Activated CD4-positive, alpha-beta T cell treated with anti-CD3 and anti-CD28 coated beads for 24 hours (primary cell): ENCODE measurements at regions not wholly inside any gene's neighbourhood (a gene's known extent, or its start where the extent isn't known, plus 50 kb on each side); places are given as distances from the start of the nearest gene placed in this dataset.
"Not testable (repeated sequence)": the region's sequence is repeated elsewhere in the genome, so short reads cannot be mapped to it uniquely, and the experiment has no call there.

Experiments used
- DNase-seq, 2 donors: peaks; one replicate each; pipeline ENCODE4 v3.0.0-alpha.2; 2020; ENCODE audit warnings: low read depth in 2 of 2

DNA sequence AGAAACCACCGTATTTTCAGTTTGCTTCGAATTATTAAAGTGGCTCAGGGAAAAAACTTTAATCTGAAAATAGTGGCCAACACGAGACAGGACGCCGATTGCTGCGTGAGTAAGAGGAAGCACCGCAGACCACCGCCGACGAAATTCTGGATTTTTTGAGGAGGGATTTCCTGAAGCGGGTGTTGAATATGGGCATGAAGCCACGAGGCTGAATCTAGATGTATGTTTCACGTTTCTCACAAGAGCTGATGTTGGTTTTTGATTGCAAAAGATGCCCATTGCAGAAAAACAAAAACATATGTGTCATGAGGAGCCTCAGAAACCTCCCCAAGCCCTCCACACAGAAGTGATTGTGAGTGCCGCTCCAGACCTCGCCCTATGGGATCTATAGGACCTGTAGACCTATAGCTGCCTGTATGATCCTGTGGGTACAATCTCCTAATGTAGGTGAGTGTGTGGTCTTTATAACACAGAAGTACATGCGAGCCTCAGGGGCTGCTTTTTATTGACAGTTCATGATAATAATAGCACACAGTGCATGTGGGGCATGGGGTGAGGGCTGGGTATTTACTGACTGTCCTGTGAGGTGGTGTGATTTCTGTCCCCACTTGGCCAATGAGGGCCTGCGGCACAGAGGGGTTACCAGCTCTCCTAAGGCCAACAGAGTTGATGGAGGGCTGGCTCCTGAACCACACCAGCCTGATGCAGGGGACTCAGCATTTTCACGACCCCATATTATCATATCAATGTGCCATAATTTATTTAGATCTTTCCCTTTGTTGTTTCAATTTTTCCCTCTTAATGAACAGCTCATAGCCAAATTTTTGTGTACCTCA is 243.9 kb downstream of the DLL1 start:
- DNase-seq: no peak

- no peak for DNase-seq
Measured at GRCh38 chr6:170045981-170046667, 244.8 kb downstream of the DLL1 start.

GRCh38 chr6:170045563-170045960 is 245.3 kb downstream of the DLL1 start:
- DNase-seq: no peak

DNA sequence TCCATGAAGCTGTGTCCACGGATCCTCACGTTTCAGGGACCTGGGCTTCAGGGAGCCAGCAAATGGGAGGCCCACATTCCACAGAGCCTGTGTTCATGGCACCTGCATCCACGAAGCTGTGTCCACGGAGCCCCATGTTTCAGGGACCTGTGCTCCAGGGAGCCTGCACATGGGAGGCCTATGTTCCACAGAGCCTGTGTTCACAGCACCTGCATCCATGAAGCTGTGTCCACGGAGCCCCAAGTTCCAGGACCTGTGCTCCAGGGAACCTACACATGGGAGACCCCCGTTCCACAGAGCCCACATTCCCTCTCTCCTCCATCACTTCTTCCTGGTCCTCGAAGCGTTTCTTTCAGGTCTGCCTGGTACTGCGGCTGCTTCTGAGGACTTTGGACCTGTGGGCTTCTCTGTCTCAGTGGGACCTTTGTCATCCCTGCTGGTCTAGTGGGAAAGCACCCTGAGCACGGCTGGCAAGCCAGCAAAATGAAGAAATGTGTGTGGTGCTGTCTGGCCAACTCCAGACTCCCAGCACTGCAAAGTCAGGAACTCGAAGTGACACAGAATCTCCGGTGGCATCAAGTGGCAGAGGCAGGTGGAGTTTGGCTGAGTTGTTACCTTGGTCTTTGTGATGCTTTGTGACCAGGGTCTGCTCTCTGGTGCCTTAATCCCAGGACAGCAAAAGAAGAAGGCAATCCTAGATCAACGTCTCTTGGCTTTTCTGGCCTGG is 245.9 kb downstream of the DLL1 start:
- DNase-seq: no peak

GRCh38 chr6:170043881-170044790 is 246.7 kb downstream of the DLL1 start:
- no peak for DNase-seq

GRCh38 chr6:170043150-170043819 is 247.6 kb downstream of the DLL1 start:
- DNase-seq: no peak

- DNase-seq: no peak
Measured at GRCh38 chr6:170042596-170043118, 248.2 kb downstream of the DLL1 start.

DNA sequence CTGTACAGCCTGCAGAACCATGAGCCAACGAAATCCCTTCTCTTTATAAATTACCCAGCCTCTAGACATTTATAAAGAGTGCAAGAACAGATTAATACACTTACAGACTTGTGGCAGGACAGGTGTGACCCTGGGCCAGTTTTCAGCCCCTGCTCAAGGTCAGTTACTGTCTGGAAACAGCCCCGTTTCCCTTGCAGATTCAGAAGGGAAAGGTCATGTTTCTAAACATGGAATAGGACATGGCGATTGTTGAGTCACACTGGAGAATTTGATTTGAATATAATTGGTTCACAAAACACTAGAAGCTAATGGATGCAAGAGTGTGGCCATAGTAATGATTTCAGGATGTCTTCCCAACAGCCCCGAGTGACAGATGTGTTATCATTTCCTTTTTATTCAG is 248.8 kb downstream of the DLL1 start:
- no peak for DNase-seq

DNA sequence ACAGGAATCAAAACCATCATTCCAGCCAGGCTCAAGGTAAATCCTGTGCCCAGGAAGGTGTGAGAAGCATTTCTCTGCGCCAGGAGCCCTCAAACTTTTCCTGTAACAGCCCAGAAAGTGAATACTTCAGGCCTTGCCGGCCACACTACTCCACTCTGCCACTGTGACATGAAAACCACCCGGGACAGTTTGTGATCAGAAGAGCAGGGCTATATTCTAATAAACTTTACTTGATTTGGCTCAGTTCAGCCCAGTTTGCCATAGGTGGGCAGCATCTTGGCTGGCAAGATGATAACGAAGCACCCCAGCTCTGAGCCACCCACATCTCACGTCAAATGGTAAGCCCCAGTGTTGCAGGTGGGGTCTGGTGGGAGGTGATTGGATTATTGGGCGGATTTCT is 249.4 kb downstream of the DLL1 start:
- DNase-seq: no peak

GRCh38 chr6:170040906-170041305 is 250.0 kb downstream of the DLL1 start:
- DNase-seq: no peak

DNA sequence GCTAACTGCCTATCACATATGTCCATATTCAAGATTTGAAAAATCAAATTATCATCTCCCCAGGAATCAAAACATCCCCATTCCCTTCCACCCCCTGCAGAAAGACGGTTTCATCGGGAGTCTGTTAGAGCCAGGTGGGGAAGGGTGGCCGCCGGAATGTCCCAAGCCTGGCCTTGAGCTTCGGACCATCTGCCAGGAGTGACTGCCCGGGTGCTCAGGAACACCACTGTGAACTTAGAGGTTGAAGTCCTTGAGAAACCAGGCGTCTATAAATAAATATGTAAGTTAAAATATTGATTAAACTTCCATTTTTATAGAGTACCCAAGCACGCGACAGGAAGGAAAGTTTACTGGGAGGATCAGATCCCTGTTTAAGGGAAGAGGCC is 250.8 kb downstream of the DLL1 start:
- no peak for DNase-seq

- no peak for DNase-seq
Measured at GRCh38 chr6:170039156-170040114, 251.4 kb downstream of the DLL1 start.

DNA sequence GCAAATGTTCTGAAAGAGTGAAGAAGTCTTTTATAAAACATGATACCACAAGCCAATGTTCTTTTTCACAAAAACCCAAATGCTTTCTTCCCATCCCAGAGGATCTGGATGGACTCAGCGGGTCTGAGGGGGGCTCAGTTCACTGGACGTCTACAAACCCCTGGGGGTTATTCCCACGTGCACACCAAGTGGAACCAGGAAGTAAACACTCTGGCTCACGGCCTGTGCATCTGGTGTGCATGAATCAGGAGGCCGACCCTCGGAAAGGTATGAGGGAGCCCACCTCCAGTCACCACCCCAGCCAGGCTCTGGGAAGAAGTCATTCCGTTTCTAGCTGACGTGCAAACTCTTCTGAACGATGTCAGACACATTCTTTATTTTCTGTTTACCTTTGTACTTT is 252.2 kb downstream of the DLL1 start:
- DNase-seq: no peak

DNA sequence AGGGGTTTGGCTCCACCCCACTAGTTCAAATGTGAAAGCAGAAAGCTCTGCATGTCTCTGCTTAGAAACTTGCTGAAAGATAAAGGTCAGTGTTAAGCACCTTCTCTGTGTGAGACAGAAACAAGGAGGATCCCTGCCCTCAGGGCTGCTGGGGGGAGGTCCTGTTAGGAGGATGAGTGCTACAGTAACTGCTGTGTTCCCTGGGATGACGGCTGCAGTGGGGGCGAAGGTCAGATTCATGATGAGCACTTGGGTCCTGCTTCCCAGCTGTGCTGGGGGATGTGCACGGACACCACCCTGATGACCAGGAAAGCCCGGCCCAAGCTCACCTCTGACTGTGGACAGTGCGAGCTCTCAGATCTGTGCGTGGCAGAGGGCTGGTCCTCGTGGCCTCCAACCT is 252.6 kb downstream of the DLL1 start:
- no peak for DNase-seq

DNA sequence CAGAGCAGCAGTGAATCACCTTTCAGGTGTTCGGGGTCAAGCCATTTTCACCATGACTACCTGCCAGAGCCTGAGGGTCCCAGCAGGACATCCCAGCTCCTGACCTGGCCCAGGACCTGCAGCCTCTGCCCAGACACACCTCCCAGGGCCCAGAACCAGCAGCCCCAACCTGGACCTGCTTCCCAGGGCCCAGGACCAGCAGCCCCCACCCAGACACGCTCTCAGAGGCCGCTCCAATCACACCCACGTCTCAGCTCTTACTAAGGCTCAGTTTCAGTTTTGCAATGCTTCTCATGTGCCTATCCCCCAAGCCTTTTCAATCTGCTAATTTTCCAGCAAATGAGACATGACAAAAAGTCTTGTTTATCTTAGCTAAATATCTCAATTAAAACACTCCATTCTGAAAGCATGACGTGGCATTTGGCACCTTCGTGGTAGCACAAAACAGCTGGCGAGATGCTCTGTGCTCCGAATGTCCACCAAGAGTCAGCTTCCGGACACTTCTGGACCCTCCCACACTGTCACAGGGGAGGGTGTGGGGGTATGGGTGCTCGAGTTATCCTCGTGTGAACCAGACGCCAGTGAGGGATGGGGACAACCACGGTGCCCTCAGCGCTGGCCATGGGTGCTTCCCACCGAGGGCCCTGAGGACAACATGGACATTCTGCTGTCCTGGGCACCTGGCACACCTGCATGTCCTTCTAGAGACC is 253.2 kb downstream of the DLL1 start:
- no peak for DNase-seq

DNA sequence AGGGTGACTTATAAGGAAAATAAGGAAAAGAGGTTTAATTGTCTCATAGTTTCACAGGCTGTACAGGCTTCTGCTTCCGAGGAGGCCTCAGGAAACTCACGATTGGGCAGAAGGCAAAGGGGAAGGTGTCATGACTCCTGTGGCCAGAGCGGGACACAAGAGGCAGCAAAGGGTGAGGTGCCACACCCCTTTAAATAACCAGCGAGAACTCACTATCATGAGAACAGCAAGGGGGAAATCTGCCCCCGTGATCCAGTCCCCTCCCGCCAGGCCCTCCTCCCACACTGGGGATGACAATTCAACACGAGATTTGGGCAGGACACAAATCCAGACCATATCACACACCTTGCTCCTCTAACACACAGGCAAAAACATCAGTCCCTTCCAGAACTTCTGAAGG is 254.0 kb downstream of the DLL1 start:
- no peak for DNase-seq

GRCh38 chr6:170036367-170036766 is 254.5 kb downstream of the DLL1 start:
- not testable (repeated sequence) for DNase-seq

DNA sequence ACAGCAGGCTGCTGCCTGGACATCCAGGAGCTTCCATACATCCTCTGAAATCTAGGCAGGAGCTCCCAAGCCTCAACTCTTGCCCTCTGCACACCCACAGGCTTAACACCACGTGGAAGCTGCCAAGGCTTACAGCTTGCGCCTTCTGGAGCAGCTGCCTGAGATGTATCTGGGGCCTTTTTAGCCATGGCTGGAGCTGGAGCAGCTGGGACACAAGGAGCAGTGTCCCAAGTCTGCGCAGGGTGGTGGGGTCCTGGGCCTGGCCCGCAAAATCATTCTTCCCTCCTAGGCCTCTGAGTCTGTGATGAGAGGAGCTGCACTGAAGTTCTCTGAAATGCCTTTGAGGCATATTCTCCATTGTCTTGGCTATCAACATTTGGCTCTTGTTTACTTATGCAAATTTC is 255.0 kb downstream of the DLL1 start:
- DNase-seq: no peak

DNA sequence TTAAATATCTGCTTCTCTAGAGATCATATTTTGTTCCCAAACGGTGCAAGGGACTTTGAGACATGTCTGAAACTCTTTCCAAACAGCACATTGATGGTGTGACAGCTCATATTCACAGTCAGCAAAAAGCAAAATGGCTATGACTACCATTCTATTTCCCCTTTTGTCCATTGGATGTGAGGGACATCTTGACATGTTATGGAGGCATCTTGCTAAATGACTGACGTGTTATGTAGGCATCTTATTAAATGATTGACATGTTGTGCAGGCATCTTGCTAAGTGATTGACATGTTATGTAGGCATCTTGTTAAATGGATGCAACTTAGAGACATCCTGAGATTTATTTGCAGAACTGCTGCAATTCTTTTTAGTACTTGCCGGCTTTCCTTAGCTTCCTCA is 255.8 kb downstream of the DLL1 start:
- DNase-seq: no peak
